Mucosa of descending colon (tissue), 3 donors: ENCODE measurements at regions not wholly inside any gene's neighbourhood (a gene's known extent, or its start where the extent isn't known, plus 50 kb on each side); places are given as distances from the start of the nearest gene placed in this dataset.

Source experiments
- ATAC-seq: fragments of 200-7000 bp; cut with Tn5 transposase; one replicate; pipeline ENCODE4 v1.9.1; 2020; ENCODE audit warnings: mild to moderate bottlenecking, moderate library complexity
- DNase-seq, 3 donors: peaks; one replicate each; pipeline ENCODE4 v3.0.0-alpha.2; 2020
- H3K36me3 ChIP-seq: fragments of 200-600 bp; one replicate; pipeline ENCODE4 v1.8.0; 2021; ENCODE audit warnings: low read depth, mild to moderate bottlenecking
- H3K4me1 ChIP-seq: fragments of 200-600 bp; one replicate; pipeline ENCODE4 v1.8.0; 2021; ENCODE audit warnings: low read depth, mild to moderate bottlenecking
- H3K4me3 ChIP-seq: fragments of 200-600 bp; one replicate; pipeline ENCODE4 v1.8.0; 2021; ENCODE audit warnings: mild to moderate bottlenecking
- H3K9me3 ChIP-seq: fragments of 200-600 bp; one replicate; pipeline ENCODE4 v1.8.0; 2021; ENCODE audit warnings: mild to moderate bottlenecking
- intact Hi-C, 2 donors: fragments of 100-400 bp; cut with DNase I in 1 of 2; cut with micrococcal nuclease in 1 of 2; formaldehyde crosslinking; loops; one replicate each; pipeline versions ENCODE4 v1.11.0 to v1.11.1; 2022; cut with DNase I, micrococcal nuclease
- TF ChIP-seq, protein P1 (sequence below): fragments of 200-600 bp; IDR thresholded peaks from one replicate; pipeline ENCODE4 v1.8.0; 2022; ENCODE audit warnings: antibody characterized with exemption, mild to moderate bottlenecking
- donor health status: DM: no; HTN: no; CAD: no; lungs with moderate emphysema.
- donor health status: DM: no; HTN: no; CAD: no.
- donor health status: DM: no; HTN: yes; CAD: no.

DNA sequence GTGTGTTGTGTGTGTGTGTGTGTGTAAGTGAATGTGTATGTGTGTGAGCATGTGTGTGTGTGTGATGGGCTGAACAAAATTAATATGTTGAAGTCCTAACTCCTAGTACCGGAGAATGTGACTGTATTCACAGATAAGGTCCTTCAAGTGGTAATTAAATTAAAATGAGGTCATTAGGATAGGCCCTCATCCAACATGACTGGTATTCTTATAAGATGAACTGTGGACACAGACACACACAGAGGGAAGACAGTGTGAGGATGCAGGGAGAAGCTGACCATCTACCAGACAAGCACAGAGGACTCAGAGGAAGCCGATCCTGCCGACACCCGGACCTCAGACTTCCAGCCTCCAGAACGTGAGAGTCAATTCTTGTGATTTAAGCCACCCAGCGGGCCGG, 91.2 kb upstream of the PGBD5 start:
- DNase-seq = no peak
- no peaks in the 10 kb centered on the region for H3K4me1 ChIP-seq
- intact Hi-C loops = no loop called here
- no peak overlapping the region for H3K4me3 ChIP-seq
- TF ChIP-seq, protein P1, sequence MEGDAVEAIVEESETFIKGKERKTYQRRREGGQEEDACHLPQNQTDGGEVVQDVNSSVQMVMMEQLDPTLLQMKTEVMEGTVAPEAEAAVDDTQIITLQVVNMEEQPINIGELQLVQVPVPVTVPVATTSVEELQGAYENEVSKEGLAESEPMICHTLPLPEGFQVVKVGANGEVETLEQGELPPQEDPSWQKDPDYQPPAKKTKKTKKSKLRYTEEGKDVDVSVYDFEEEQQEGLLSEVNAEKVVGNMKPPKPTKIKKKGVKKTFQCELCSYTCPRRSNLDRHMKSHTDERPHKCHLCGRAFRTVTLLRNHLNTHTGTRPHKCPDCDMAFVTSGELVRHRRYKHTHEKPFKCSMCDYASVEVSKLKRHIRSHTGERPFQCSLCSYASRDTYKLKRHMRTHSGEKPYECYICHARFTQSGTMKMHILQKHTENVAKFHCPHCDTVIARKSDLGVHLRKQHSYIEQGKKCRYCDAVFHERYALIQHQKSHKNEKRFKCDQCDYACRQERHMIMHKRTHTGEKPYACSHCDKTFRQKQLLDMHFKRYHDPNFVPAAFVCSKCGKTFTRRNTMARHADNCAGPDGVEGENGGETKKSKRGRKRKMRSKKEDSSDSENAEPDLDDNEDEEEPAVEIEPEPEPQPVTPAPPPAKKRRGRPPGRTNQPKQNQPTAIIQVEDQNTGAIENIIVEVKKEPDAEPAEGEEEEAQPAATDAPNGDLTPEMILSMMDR = no peak
- no peaks in the 10 kb centered on the region for H3K36me3 ChIP-seq
- ATAC-seq = no peak
- no peaks in the 10 kb centered on the region for H3K9me3 ChIP-seq

DNA sequence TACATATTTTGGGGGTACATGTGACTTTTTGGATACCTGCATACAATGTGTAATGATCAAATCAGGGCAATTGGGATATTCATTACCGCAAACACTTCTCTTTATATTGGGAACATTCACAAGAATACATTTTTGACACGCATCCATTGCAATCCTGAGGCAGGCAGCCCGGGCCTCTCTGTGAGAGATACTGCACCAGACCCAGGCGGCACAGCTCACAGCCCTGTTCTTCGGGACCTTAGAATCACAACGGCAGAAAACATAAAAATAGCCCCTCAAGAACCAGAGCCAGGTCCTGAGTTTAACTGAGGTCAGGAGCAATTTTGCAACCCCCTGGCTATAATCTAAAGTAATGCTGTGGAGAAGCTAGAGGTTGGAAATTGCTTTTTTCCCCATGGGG, 90.8 kb upstream of the PGBD5 start:
- H3K9me3 ChIP-seq = no peaks in the 10 kb centered on the region
- intact Hi-C loops = no loop called here
- no peaks in the 10 kb centered on the region for H3K36me3 ChIP-seq
- H3K4me1 ChIP-seq = no peaks in the 10 kb centered on the region
- H3K4me3 ChIP-seq = no peak overlapping the region
- TF ChIP-seq, protein P1 = no peak
- no peak for ATAC-seq
- no peak for DNase-seq

DNA sequence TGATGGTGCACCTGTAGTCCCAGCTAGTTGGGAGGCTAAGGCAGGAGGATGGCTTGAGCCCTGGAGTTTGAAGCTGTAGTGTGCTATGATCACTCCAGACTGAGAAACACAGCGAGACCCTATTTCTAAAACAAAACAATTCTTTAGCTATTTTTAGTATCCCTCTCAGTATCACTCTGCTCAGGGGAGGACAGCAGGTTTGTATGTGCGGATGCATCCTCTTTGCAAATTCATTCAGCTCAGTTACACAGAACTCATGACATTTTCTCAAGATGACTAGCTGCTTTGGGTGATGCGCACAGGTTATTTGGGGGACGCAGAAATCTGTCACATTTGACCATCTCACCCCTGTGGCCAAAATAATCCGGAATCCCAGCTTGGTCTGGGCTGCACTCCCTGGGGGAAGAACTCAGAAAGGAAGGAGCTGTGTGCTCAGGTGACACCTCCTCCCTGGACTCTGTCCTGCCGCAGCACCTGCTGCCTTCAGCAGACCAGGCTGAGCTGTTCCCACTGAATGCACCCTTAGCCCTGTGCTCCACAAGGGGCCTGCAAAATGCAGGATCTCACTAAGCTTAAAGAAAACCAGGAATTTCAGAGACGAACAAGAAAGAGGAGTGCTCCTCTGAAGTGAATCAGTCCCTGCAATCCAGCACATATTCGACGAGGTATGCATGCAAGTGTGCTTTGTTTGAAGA, 89.5 kb upstream of the PGBD5 start:
- no peaks in the 10 kb centered on the region for H3K36me3 ChIP-seq
- ATAC-seq = peak; percentile 71
- H3K4me1 ChIP-seq = no peaks in the 10 kb centered on the region
- no peak for DNase-seq
- TF ChIP-seq, protein P1 = no peak
- H3K9me3 ChIP-seq = no peaks in the 10 kb centered on the region
- intact Hi-C loops = no loop called here
- H3K4me3 ChIP-seq = no peak overlapping the region

DNA sequence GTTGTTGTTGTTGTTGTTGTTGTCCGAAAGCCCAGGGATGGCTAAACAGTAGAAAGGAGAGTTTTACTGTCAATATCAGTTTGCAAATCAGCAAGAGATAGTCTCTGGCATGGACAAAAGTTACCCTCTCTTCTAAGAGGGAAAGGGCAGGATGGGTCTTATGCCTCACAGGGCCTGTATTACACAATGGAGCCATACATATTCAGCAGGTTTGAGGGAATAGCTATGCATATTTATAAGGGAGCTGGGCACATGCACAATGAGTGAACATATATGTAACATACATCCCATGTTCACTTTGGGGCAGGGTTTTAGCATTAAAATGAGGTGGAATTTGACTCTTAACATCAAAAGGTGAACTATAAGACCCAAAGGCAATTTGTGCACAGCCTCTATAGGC, 84.4 kb upstream of the PGBD5 start:
- ATAC-seq (no peak), DNase-seq (no peak)
- Histone ChIP-seq H3K4me1 (no peaks in the 10 kb centered on the region), H3K9me3 (no peaks in the 10 kb centered on the region), H3K4me3 (no peak overlapping the region), H3K36me3 (no peaks in the 10 kb centered on the region)
- TF ChIP-seq, protein P1 = no peak
- intact Hi-C loops = no loop called here

DNA sequence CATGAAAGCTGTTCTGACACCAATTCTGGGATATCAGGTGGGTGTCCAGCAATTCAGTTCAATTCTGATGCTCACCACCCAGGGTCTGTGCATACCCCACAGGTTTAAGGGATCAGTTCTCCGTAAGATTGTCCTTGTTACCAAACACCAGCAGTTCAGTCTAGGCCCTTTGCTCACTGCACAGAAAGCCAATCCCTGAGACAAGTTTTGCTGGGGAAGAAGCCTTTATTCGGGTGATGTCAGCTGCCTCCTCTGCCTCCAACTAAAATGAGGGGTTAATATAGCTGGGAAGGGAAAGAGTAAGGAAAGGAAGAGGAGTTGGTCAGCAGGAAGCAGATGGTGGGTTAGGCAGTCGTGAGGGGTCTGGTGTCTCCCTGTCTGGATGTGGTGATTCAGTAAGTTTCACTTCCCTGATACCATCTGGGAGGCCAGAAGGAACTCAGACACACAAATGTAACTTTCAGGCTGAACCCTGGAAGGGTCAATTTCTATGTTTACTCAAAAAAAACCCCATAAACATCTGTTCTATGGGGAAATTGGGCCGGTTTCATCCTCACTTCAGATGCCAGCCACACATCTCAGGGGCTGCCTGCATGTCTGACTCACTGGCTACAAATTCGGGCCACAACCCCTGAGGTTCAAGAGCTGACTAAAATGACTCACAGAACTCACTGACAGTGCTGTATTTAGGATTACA, 83.3 kb upstream of the PGBD5 start:
- Histone ChIP-seq H3K4me3 (no peak overlapping the region), H3K4me1 (no peaks in the 10 kb centered on the region), H3K9me3 (no peaks in the 10 kb centered on the region), H3K36me3 (no peaks in the 10 kb centered on the region)
- TF ChIP-seq, protein P1 = no peak
- peak; percentile 49 for ATAC-seq
- no peak for DNase-seq
- intact Hi-C loops = no loop called here
